Neural cell (in vitro differentiated cells): ENCODE measurements at regions not wholly inside any gene's neighbourhood (a gene's known extent, or its start where the extent isn't known, plus 50 kb on each side); places are given as distances from the start of the nearest gene placed in this dataset.

Experiments used
- H2AFZ ChIP-seq: fragments of 200-600, 300-800 bp; sonication (generic), shearing (Covaris generic); 2 replicates; pipeline ENCODE4 v1.6.0; 2014; ENCODE audit warnings: low read depth, mild to moderate bottlenecking, antibody characterized with exemption, low read length, moderate library complexity
- H3F3A ChIP-seq: fragments of 200-600 bp; shearing (Covaris generic); 2 replicates; pipeline ENCODE4 v1.6.1; 2016; ENCODE audit warnings: mild to moderate bottlenecking, moderate library complexity, mixed read lengths, antibody characterized with exemption, low read length; ENCODE audit not compliant: insufficient read depth, poor library complexity, severe bottlenecking
- H3K27ac ChIP-seq: fragments of 200-600, 300-800 bp; sonication (generic), shearing (Covaris generic); 2 replicates; pipeline ENCODE4 v1.5.1; 2014; ENCODE audit warnings: mild to moderate bottlenecking, low read length, moderate library complexity
- H3K27me3 ChIP-seq: fragments of 300-800, 200-600 bp; sonication (generic), shearing (Covaris generic); 2 replicates; pipeline ENCODE4 v1.6.0; 2014; ENCODE audit warnings: mild to moderate bottlenecking, low read depth, low read length, moderate library complexity; ENCODE audit not compliant: insufficient read depth
- H3K36me3 ChIP-seq: fragments of 300-800, 200-600 bp; sonication (generic), shearing (Covaris generic); 2 replicates; pipeline ENCODE4 v1.5.1; 2014; ENCODE audit warnings: mild to moderate bottlenecking, antibody characterized with exemption, low read length, moderate library complexity; ENCODE audit not compliant: insufficient read depth
- H3K4me2 ChIP-seq: fragments of 300-800, 200-600 bp; sonication (generic), shearing (Covaris generic); 2 replicates; pipeline ENCODE4 v1.6.0; 2014; ENCODE audit warnings: mild to moderate bottlenecking, low read length
- H3K4me3 ChIP-seq: fragments of 300-800, 200-600 bp; sonication (generic), shearing (Covaris generic); 2 replicates; pipeline ENCODE4 v1.5.1; 2014; ENCODE audit warnings: mild to moderate bottlenecking, low read length, moderate library complexity
- H3K79me2 ChIP-seq: fragments of 200-600 bp; shearing (Covaris generic); replicated peaks from 2 replicates; pipeline ENCODE4 v1.6.0; 2014; ENCODE audit warnings: mild to moderate bottlenecking, low read length, moderate library complexity; ENCODE audit not compliant: insufficient read depth
- H3K9ac ChIP-seq: fragments of 300-800, 200-600 bp; sonication (generic), shearing (Covaris generic); 2 replicates; pipeline ENCODE4 v1.6.1; 2016; ENCODE audit warnings: mild to moderate bottlenecking, low read length, mixed read lengths
- H3K9me2 ChIP-seq: fragments of 200-600 bp; shearing (Covaris generic); 2 replicates; pipeline ENCODE4 v1.6.1; 2016; ENCODE audit warnings: mild to moderate bottlenecking, low read length, mixed read lengths; ENCODE audit not compliant: insufficient read depth
- H3K9me3 ChIP-seq: fragments of 200-600, 300-800 bp; sonication (generic), shearing (Covaris generic); 2 replicates; pipeline ENCODE4 v1.6.1; 2016; ENCODE audit warnings: mild to moderate bottlenecking, mixed run types, low read length, moderate library complexity, mixed read lengths
- H4K20me1 ChIP-seq: fragments of 200-600 bp; shearing (Covaris generic); 2 replicates; pipeline ENCODE4 v1.6.1; 2016; ENCODE audit warnings: mild to moderate bottlenecking, mixed run types; ENCODE audit not compliant: insufficient read depth
- EP300 ChIP-seq: fragments of 450-650 bp; conservative IDR thresholded peaks from 2 replicates; pipeline ENCODE4 v1.6.1; 2014; ENCODE audit warnings: antibody characterized with exemption, mild to moderate bottlenecking, moderate library complexity; ENCODE audit not compliant: poor library complexity, severe bottlenecking
- EZH2 ChIP-seq: fragments of 200-600, 300-800 bp; shearing (Covaris generic), sonication (generic); IDR thresholded peaks from 2 replicates; pipeline ENCODE4 v1.6.1; 2014; ENCODE audit warnings: antibody characterized with exemption, low read length, borderline replicate concordance, mild to moderate bottlenecking; ENCODE audit not compliant: insufficient read depth, poor library complexity, severe bottlenecking
- MXI1 ChIP-seq: fragments of 450-650 bp; conservative IDR thresholded peaks from 2 replicates; pipeline ENCODE4 v1.6.1; 2014; ENCODE audit warnings: antibody characterized with exemption, mild to moderate bottlenecking; ENCODE audit not compliant: poor library complexity, severe bottlenecking
- POLR2AphosphoS5 ChIP-seq: IDR thresholded peaks from 2 replicates; pipeline ENCODE4 v1.6.1; 2012
- RAD21 ChIP-seq: fragments of 450-650 bp; conservative IDR thresholded peaks from 2 replicates; pipeline ENCODE4 v1.6.1; 2014; ENCODE audit warnings: antibody characterized with exemption, mild to moderate bottlenecking, moderate library complexity
- SMC3 ChIP-seq: fragments of 450-650 bp; conservative IDR thresholded peaks from 2 replicates; pipeline ENCODE4 v1.6.1; 2014; ENCODE audit warnings: antibody characterized with exemption, mild to moderate bottlenecking, moderate library complexity; ENCODE audit not compliant: poor library complexity
- TAF1 ChIP-seq: IDR thresholded peaks from 2 replicates; pipeline ENCODE4 v1.6.1; 2012; ENCODE audit warnings: low read depth
- TF ChIP-seq, protein P1 (sequence below): IDR thresholded peaks from 2 replicates; pipeline ENCODE4 v1.6.1; 2012; ENCODE audit warnings: borderline replicate concordance
- TF ChIP-seq, protein P2 (sequence below): fragments of 450-650 bp; IDR thresholded peaks from 2 replicates; pipeline ENCODE4 v1.5.1; 2014; ENCODE audit warnings: antibody characterized with exemption, mild to moderate bottlenecking, moderate library complexity; ENCODE audit not compliant: poor library complexity, severe bottlenecking

DNA sequence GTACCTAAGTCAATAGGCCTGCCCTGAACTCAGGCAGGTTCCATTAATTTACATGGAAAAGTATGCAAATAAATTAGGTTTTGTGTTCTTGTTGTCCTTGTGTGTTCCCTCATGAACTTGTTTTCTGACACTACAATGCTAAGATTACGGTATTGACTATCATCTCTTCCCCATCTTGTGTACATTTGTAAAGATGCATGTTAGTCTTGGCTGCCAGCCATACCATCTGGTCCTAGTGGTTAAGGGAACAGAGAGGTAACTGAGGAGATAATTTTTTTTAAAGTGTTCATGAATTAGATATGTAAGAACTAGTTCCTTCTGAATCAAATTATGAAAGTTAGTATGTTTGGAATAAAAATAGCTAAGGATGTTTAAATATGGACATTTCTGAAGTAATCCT, 167.6 kb upstream of the ADAMTS5 start:
- no peaks in the 10 kb centered on the region for H3K36me3 ChIP-seq
- H3K27ac ChIP-seq, result no peak overlapping the region
- H3K79me2 ChIP-seq, result no peaks in the 10 kb centered on the region
- no peak overlapping the region for H2AFZ ChIP-seq
- no peak overlapping the region for H3K4me2 ChIP-seq
- no peaks in the 10 kb centered on the region for H3K9me2 ChIP-seq
- H3K4me3 ChIP-seq, result no peak overlapping the region
- H3F3A ChIP-seq, result no peaks in the 10 kb centered on the region
- no peaks in the 10 kb centered on the region for H3K27me3 ChIP-seq
- no peak for TF ChIP-seq TAF1
- no peak for TF ChIP-seq EP300
- no peak for TF ChIP-seq RAD21
- TF ChIP-seq, protein P1, sequence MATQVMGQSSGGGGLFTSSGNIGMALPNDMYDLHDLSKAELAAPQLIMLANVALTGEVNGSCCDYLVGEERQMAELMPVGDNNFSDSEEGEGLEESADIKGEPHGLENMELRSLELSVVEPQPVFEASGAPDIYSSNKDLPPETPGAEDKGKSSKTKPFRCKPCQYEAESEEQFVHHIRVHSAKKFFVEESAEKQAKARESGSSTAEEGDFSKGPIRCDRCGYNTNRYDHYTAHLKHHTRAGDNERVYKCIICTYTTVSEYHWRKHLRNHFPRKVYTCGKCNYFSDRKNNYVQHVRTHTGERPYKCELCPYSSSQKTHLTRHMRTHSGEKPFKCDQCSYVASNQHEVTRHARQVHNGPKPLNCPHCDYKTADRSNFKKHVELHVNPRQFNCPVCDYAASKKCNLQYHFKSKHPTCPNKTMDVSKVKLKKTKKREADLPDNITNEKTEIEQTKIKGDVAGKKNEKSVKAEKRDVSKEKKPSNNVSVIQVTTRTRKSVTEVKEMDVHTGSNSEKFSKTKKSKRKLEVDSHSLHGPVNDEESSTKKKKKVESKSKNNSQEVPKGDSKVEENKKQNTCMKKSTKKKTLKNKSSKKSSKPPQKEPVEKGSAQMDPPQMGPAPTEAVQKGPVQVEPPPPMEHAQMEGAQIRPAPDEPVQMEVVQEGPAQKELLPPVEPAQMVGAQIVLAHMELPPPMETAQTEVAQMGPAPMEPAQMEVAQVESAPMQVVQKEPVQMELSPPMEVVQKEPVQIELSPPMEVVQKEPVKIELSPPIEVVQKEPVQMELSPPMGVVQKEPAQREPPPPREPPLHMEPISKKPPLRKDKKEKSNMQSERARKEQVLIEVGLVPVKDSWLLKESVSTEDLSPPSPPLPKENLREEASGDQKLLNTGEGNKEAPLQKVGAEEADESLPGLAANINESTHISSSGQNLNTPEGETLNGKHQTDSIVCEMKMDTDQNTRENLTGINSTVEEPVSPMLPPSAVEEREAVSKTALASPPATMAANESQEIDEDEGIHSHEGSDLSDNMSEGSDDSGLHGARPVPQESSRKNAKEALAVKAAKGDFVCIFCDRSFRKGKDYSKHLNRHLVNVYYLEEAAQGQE, result no peak
- H4K20me1 ChIP-seq, result no peaks in the 10 kb centered on the region
- H3K9ac ChIP-seq, result no peak overlapping the region
- H3K9me3 ChIP-seq, result no peaks in the 10 kb centered on the region

DNA sequence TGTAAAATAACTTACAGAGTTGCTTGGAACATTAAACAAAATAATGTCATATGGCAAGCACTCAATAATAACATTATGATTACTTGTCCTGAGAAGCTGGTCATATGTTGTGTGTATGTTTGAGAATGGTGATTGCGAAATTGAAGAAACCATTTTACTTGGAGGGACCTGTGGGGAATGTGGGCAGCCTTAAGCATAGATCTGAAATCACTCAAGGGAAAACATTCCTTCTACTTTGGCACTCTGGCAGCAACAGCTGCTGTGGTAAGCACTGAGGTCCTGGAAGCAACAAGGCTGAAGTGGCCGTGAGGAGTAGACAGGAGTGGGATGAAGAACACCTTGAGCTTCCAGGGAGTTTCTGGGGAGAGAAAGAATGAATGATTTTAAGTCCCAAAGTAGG, 165.4 kb upstream of the ADAMTS5 start:
- H3K27me3 ChIP-seq, result no peaks in the 10 kb centered on the region
- H3K9me3 ChIP-seq, result no peaks in the 10 kb centered on the region
- no peak overlapping the region for H3K27ac ChIP-seq
- no peak for TF ChIP-seq POLR2AphosphoS5
- TF ChIP-seq, protein P1, result no peak
- TF ChIP-seq EZH2, result no peak
- TF ChIP-seq MXI1, result no peak
- no peak for TF ChIP-seq RAD21
- TF ChIP-seq TAF1, result no peak
- TF ChIP-seq, protein P2, sequence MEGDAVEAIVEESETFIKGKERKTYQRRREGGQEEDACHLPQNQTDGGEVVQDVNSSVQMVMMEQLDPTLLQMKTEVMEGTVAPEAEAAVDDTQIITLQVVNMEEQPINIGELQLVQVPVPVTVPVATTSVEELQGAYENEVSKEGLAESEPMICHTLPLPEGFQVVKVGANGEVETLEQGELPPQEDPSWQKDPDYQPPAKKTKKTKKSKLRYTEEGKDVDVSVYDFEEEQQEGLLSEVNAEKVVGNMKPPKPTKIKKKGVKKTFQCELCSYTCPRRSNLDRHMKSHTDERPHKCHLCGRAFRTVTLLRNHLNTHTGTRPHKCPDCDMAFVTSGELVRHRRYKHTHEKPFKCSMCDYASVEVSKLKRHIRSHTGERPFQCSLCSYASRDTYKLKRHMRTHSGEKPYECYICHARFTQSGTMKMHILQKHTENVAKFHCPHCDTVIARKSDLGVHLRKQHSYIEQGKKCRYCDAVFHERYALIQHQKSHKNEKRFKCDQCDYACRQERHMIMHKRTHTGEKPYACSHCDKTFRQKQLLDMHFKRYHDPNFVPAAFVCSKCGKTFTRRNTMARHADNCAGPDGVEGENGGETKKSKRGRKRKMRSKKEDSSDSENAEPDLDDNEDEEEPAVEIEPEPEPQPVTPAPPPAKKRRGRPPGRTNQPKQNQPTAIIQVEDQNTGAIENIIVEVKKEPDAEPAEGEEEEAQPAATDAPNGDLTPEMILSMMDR, result no peak
- TF ChIP-seq EP300, result no peak
- TF ChIP-seq SMC3, result no peak
- H2AFZ ChIP-seq, result no peak overlapping the region
- no peak overlapping the region for H3K4me3 ChIP-seq
- no peaks in the 10 kb centered on the region for H4K20me1 ChIP-seq
- H3K9ac ChIP-seq, result no peak overlapping the region
- no peak overlapping the region for H3K4me2 ChIP-seq
- H3K9me2 ChIP-seq, result no peaks in the 10 kb centered on the region
- no peaks in the 10 kb centered on the region for H3K79me2 ChIP-seq
- no peaks in the 10 kb centered on the region for H3K36me3 ChIP-seq
- H3F3A ChIP-seq, result no peaks in the 10 kb centered on the region
